ENCODE measurements at regions not wholly inside any gene's neighbourhood (a gene's known extent, or its start where the extent isn't known, plus 50 kb on each side); places are given as distances from the start of the nearest gene placed in this dataset.
"Not testable (repeated sequence)": the region's sequence is repeated elsewhere in the genome, so short reads cannot be mapped to it uniquely, and the experiment has no call there.

GRCh38 chr3:182136008-182136910, 424.5 kb downstream of the SOX2 start:
- no peak for DNase-seq (ENCODE audit: low read depth in 2 of 2)

GRCh38 chr3:182138393-182138792, 426.7 kb downstream of the SOX2 start:
- DNase-seq (ENCODE audit: low read depth in 2 of 2) = no peak

- no peak for DNase-seq (ENCODE audit: low read depth in 2 of 2)
Observed at GRCh38 chr3:182139627-182140357, 428.1 kb downstream of the SOX2 start.

GRCh38 chr3:182142928-182143327, 431.2 kb downstream of the SOX2 start:
- DNase-seq (ENCODE audit: low read depth in 2 of 2) = no peak

- DNase-seq (ENCODE audit: low read depth in 2 of 2) = no peak
Observed at GRCh38 chr3:182143903-182144302, 432.2 kb downstream of the SOX2 start.

GRCh38 chr3:182148360-182148759, 436.6 kb downstream of the SOX2 start:
- DNase-seq (ENCODE audit: low read depth in 2 of 2) = no peak

- DNase-seq (ENCODE audit: low read depth in 2 of 2) = no peak
Observed at GRCh38 chr3:182149594-182149993, 437.9 kb downstream of the SOX2 start.

- DNase-seq (ENCODE audit: low read depth in 2 of 2) = not testable (repeated sequence)
Observed at GRCh38 chr3:182156326-182156725, 444.6 kb downstream of the SOX2 start.

GRCh38 chr3:182165234-182165633, 453.5 kb downstream of the SOX2 start:
- DNase-seq (ENCODE audit: low read depth in 2 of 2) = no peak

- DNase-seq (ENCODE audit: low read depth in 2 of 2) = no peak
Observed at GRCh38 chr3:182172534-182172933, 460.8 kb downstream of the SOX2 start.

- no peak for DNase-seq (ENCODE audit: low read depth in 2 of 2)
Observed at GRCh38 chr3:182178488-182179200, 466.9 kb downstream of the SOX2 start.

- DNase-seq (ENCODE audit: low read depth in 2 of 2) = no peak
Observed at GRCh38 chr3:182179631-182180030, 467.9 kb downstream of the SOX2 start.

- no peak for DNase-seq (ENCODE audit: low read depth in 2 of 2)
Observed at GRCh38 chr3:182180654-182181385, 469.1 kb downstream of the SOX2 start.

- no peak for DNase-seq (ENCODE audit: low read depth in 2 of 2)
Observed at GRCh38 chr3:182182531-182182968, 470.8 kb downstream of the SOX2 start.

- DNase-seq (ENCODE audit: low read depth in 2 of 2) = peak; percentile 10 to 16
Observed at GRCh38 chr3:182183716-182184430, 472.1 kb downstream of the SOX2 start.

GRCh38 chr3:182185313-182185712, 473.6 kb downstream of the SOX2 start:
- DNase-seq (ENCODE audit: low read depth in 2 of 2) = no peak

- no peak for DNase-seq (ENCODE audit: low read depth in 2 of 2)
Observed at GRCh38 chr3:182190056-182190455, 478.3 kb downstream of the SOX2 start.

- no peak for DNase-seq (ENCODE audit: low read depth in 2 of 2)
Observed at GRCh38 chr3:182198345-182198744, 486.6 kb downstream of the SOX2 start.

- no peak for DNase-seq (ENCODE audit: low read depth in 2 of 2)
Observed at GRCh38 chr3:182201456-182202168, 489.9 kb downstream of the SOX2 start.

GRCh38 chr3:182212479-182213076, 500.9 kb downstream of the SOX2 start:
- DNase-seq (ENCODE audit: low read depth in 2 of 2) = peak; percentile 37 to 44

Data from fibroblast of skin of left quadriceps (primary cell).